GM23338 (cell line): ENCODE measurements at regions not wholly inside any gene's neighbourhood (a gene's known extent, or its start where the extent isn't known, plus 50 kb on each side); places are given as distances from the start of the nearest gene placed in this dataset.

ENCODE experiments used
- ATAC-seq: fragments of 200-7000 bp; cut with Tn5 transposase; 3 replicates; pipeline ENCODE4 v1.9.1; 2020
- DNase-seq: peaks from one replicate; pipeline ENCODE4 v3.0.0-alpha.2; 2015; ENCODE audit warnings: low spot score
- H2AFZ ChIP-seq: fragments of 200-600 bp; sonication (generic); 2 replicates; pipeline ENCODE4 v1.8.0; 2016; ENCODE audit warnings: antibody characterized with exemption, mild to moderate bottlenecking, moderate library complexity
- H3F3A ChIP-seq: fragments of 200-600 bp; sonication (generic); replicated peaks from 2 replicates; pipeline ENCODE4 v1.8.0; 2017; ENCODE audit warnings: antibody characterized with exemption, mixed run types, low read depth
- H3K27ac ChIP-seq: fragments of 200-600 bp; sonication (generic); 2 replicates; pipeline ENCODE4 v1.6.1; 2016; ENCODE audit warnings: low read depth
- H3K27me3 ChIP-seq: fragments of 200-600 bp; sonication (generic); 2 replicates; pipeline ENCODE4 v1.8.0; 2016; ENCODE audit warnings: mild to moderate bottlenecking, mixed run types, moderate library complexity; ENCODE audit not compliant: insufficient read depth
- H3K36me3 ChIP-seq: fragments of 200-600 bp; sonication (generic); 2 replicates; pipeline ENCODE4 v1.8.0; 2016; ENCODE audit warnings: mild to moderate bottlenecking; ENCODE audit not compliant: insufficient read depth
- H3K4me1 ChIP-seq: fragments of 200-600 bp; sonication (generic); 2 replicates; pipeline ENCODE4 v1.8.0; 2016; ENCODE audit warnings: mild to moderate bottlenecking, moderate library complexity; ENCODE audit not compliant: insufficient read depth
- H3K4me2 ChIP-seq: fragments of 200-600 bp; sonication (generic); 2 replicates; pipeline ENCODE4 v1.7.1; 2017; ENCODE audit warnings: mixed run types
- H3K4me3 ChIP-seq: fragments of 200-600 bp; sonication (generic); 2 replicates; pipeline ENCODE4 v1.6.1; 2016; ENCODE audit warnings: mixed run types
- H3K79me2 ChIP-seq: fragments of 200-600 bp; sonication (generic); replicated peaks from 2 replicates; pipeline ENCODE4 v1.8.0; 2017; ENCODE audit warnings: mild to moderate bottlenecking; ENCODE audit not compliant: insufficient read depth
- H3K9me2 ChIP-seq: fragments of 200-600 bp; sonication (generic); 2 replicates; pipeline ENCODE4 v1.8.0; 2017; ENCODE audit not compliant: insufficient read depth
- H4K20me1 ChIP-seq: fragments of 200-600 bp; sonication (generic); replicated peaks from 2 replicates; pipeline ENCODE4 v1.8.0; 2017; ENCODE audit warnings: mild to moderate bottlenecking; ENCODE audit not compliant: insufficient read depth
- H3K27ac Mint-ChIP-seq: 2 replicates; pipeline ENCODE4 v1.8.0; 2020; ENCODE audit warnings: inconsistent platforms, mild to moderate bottlenecking, moderate library complexity, mixed read lengths
- H3K27me3 Mint-ChIP-seq: 3 replicates; pipeline ENCODE4 v1.8.0; 2022; ENCODE audit warnings: low read depth, mild to moderate bottlenecking, moderate library complexity, mixed read lengths, inconsistent platforms; ENCODE audit not compliant: insufficient read depth, poor library complexity
- H3K36me3 Mint-ChIP-seq: 3 replicates; pipeline ENCODE4 v1.8.0; 2021; ENCODE audit warnings: low read depth, mild to moderate bottlenecking, inconsistent platforms, moderate library complexity, mixed read lengths
- H3K4me1 Mint-ChIP-seq: 3 replicates; pipeline ENCODE4 v1.8.0; 2020; ENCODE audit warnings: mild to moderate bottlenecking, inconsistent platforms, mixed read lengths
- H3K4me3 Mint-ChIP-seq: 3 replicates; pipeline ENCODE4 v1.8.0; 2021; ENCODE audit warnings: moderate library complexity, mild to moderate bottlenecking, inconsistent platforms, mixed read lengths
- H3K9me3 Mint-ChIP-seq: 3 replicates; pipeline ENCODE4 v1.8.0; 2020; ENCODE audit warnings: moderate library complexity, mild to moderate bottlenecking, inconsistent platforms, mixed read lengths
- EZH2phosphoT487 ChIP-seq: fragments of 200-600 bp; sonication (generic); IDR thresholded peaks from one replicate; pipeline ENCODE4 v1.8.1; 2018; ENCODE audit warnings: antibody characterized with exemption; ENCODE audit not compliant: unreplicated experiment
- JUNB ChIP-seq: IDR thresholded peaks from one replicate; pipeline ENCODE4 v1.6.1; 2016; ENCODE audit warnings: antibody characterized with exemption; ENCODE audit not compliant: unreplicated experiment
- NANOG ChIP-seq: IDR thresholded peaks from 2 replicates; pipeline ENCODE4 v1.6.1; 2016; ENCODE audit warnings: antibody characterized with exemption, borderline replicate concordance
- POLR2AphosphoS5 ChIP-seq: IDR thresholded peaks from 2 replicates; pipeline ENCODE4 v1.6.1; 2016; ENCODE audit warnings: antibody characterized with exemption, low read depth
- REST ChIP-seq: IDR thresholded peaks from one replicate; pipeline ENCODE4 v1.6.1; 2018; ENCODE audit warnings: antibody characterized with exemption; ENCODE audit not compliant: unreplicated experiment
- ZNF331 ChIP-seq: fragments of 250-450 bp; sonication (Bioruptor Pico); IDR thresholded peaks from 2 replicates; pipeline ENCODE4 v1.5.0; 2020; ENCODE audit warnings: low read depth, mild to moderate bottlenecking, moderate library complexity
- TF ChIP-seq, protein P1 (sequence below): IDR thresholded peaks from 2 replicates; pipeline ENCODE4 v1.6.1; 2016; ENCODE audit warnings: antibody characterized with exemption
- TF ChIP-seq, protein P2 (sequence below), 2 experiments: fragments of 200-600 bp in 1 of 2; sonication (generic) in 1 of 2; conservative IDR thresholded peaks; 2 replicates each; pipeline versions ENCODE4 v1.5.1 to v1.6.1; 2016 to 2017; ENCODE audit warnings: antibody characterized with exemption in 2 of 2, low read depth in 2 of 2, mild to moderate bottlenecking in 2 of 2, moderate library complexity in 1 of 2

- Mint-ChIP-seq H3K27me3 (peaks cover 4% of the 10 kb centered on the region), H3K4me1 (no peaks in the 10 kb centered on the region), H3K4me3 (no peak overlapping the region), H3K9me3 (peaks cover 98% of the 10 kb centered on the region), H3K27ac (no peak overlapping the region), H3K36me3 (peaks cover 28% of the 10 kb centered on the region)
- Histone ChIP-seq H3K27ac (no peak overlapping the region), H3K4me2 (no peak overlapping the region), H3K4me1 (no peaks in the 10 kb centered on the region), H3K27me3 (no peaks in the 10 kb centered on the region), H2AFZ (no peak overlapping the region), H3K4me3 (no peak overlapping the region), H3F3A (no peaks in the 10 kb centered on the region), H3K36me3 (no peaks in the 10 kb centered on the region), H3K9me2 (no peaks in the 10 kb centered on the region), H4K20me1 (no peaks in the 10 kb centered on the region), H3K79me2 (no peaks in the 10 kb centered on the region)
- no peak for ATAC-seq
- TF ChIP-seq JUNB (no peak), EZH2phosphoT487 (no peak), NANOG (no peak), POLR2AphosphoS5 (no peak), ZNF331 (CRISPR knock-in tag) (no peak), REST (no peak)
- TF ChIP-seq, protein P1, sequence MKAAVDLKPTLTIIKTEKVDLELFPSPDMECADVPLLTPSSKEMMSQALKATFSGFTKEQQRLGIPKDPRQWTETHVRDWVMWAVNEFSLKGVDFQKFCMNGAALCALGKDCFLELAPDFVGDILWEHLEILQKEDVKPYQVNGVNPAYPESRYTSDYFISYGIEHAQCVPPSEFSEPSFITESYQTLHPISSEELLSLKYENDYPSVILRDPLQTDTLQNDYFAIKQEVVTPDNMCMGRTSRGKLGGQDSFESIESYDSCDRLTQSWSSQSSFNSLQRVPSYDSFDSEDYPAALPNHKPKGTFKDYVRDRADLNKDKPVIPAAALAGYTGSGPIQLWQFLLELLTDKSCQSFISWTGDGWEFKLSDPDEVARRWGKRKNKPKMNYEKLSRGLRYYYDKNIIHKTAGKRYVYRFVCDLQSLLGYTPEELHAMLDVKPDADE: no peak
- TF ChIP-seq, protein P2, sequence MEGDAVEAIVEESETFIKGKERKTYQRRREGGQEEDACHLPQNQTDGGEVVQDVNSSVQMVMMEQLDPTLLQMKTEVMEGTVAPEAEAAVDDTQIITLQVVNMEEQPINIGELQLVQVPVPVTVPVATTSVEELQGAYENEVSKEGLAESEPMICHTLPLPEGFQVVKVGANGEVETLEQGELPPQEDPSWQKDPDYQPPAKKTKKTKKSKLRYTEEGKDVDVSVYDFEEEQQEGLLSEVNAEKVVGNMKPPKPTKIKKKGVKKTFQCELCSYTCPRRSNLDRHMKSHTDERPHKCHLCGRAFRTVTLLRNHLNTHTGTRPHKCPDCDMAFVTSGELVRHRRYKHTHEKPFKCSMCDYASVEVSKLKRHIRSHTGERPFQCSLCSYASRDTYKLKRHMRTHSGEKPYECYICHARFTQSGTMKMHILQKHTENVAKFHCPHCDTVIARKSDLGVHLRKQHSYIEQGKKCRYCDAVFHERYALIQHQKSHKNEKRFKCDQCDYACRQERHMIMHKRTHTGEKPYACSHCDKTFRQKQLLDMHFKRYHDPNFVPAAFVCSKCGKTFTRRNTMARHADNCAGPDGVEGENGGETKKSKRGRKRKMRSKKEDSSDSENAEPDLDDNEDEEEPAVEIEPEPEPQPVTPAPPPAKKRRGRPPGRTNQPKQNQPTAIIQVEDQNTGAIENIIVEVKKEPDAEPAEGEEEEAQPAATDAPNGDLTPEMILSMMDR (conservative IDR thresholded peaks at IDR 0.05; ENCODE audit: low read depth in 2 of 2): no peak
- no peak for DNase-seq
These were observed 281.8 kb upstream of the CRBN start for GRCh38 chr3:3461317-3461716.

GRCh38 chr3:3448468-3448867, 269.0 kb upstream of the CRBN start:
- peaks cover 30% of the 10 kb centered on the region; the same call in 2 of the 3 replicates for H3K36me3 Mint-ChIP-seq
- DNase-seq (no peak), ATAC-seq (no peak)
- Histone ChIP-seq H3K79me2 (no peaks in the 10 kb centered on the region), H3F3A (no peaks in the 10 kb centered on the region), H3K4me3 (no peak overlapping the region), H3K36me3 (no peaks in the 10 kb centered on the region), H3K4me1 (no peaks in the 10 kb centered on the region), H4K20me1 (no peaks in the 10 kb centered on the region), H3K27ac (no peak overlapping the region), H3K9me2 (peaks cover 3% of the 10 kb centered on the region; the same call in 1 of the 2 replicates), H2AFZ (no peak overlapping the region), H3K4me2 (no peak overlapping the region), H3K27me3 (no peaks in the 10 kb centered on the region)
- peaks cover 4% of the 10 kb centered on the region for H3K27me3 Mint-ChIP-seq
- no peak overlapping the region for H3K4me3 Mint-ChIP-seq
- H3K4me1 Mint-ChIP-seq: no peaks in the 10 kb centered on the region
- H3K9me3 Mint-ChIP-seq: peaks cover 96% of the 10 kb centered on the region
- no peak overlapping the region for H3K27ac Mint-ChIP-seq
- no peak for TF ChIP-seq REST
